Neural progenitor cell (in vitro differentiated cells): ENCODE measurements at regions not wholly inside any gene's neighbourhood (a gene's known extent, or its start where the extent isn't known, plus 50 kb on each side); places are given as distances from the start of the nearest gene placed in this dataset.

ENCODE experiments used
- EZH2 ChIP-seq: fragments of 200-600 bp; sonication (generic); IDR thresholded peaks from 2 replicates; pipeline ENCODE4 v1.6.1; 2017; ENCODE audit warnings: antibody characterized with exemption, mild to moderate bottlenecking, moderate library complexity
- TF ChIP-seq, protein P1 (sequence below): fragments of 200-600 bp; sonication (generic); IDR thresholded peaks from 2 replicates; pipeline ENCODE4 v1.5.1; 2017; ENCODE audit warnings: antibody characterized with exemption, mild to moderate bottlenecking

DNA sequence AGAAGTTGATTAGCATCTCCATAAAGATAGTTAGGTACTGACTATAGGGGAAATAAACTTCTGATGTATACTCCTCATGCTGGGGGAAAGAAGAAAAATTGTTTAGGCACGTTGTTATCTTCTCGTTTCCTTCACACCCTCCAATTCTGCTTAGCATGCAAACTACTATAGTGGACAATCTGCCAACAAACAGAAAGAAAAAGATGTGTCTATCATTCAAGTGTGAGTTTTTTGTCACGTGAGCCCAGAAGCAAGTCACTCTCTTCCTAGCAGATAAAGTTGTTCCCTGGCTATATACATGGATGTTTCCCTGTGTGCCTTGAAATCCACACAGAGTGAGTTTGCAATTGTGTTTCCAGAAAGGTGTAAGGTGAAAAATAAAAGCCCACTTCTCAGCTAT lies 318.4 kb downstream of the CWC27 start:
- TF ChIP-seq, protein P1, sequence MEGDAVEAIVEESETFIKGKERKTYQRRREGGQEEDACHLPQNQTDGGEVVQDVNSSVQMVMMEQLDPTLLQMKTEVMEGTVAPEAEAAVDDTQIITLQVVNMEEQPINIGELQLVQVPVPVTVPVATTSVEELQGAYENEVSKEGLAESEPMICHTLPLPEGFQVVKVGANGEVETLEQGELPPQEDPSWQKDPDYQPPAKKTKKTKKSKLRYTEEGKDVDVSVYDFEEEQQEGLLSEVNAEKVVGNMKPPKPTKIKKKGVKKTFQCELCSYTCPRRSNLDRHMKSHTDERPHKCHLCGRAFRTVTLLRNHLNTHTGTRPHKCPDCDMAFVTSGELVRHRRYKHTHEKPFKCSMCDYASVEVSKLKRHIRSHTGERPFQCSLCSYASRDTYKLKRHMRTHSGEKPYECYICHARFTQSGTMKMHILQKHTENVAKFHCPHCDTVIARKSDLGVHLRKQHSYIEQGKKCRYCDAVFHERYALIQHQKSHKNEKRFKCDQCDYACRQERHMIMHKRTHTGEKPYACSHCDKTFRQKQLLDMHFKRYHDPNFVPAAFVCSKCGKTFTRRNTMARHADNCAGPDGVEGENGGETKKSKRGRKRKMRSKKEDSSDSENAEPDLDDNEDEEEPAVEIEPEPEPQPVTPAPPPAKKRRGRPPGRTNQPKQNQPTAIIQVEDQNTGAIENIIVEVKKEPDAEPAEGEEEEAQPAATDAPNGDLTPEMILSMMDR: no peak
- no peak for TF ChIP-seq EZH2
